ENCODE measurements at regions not wholly inside any gene's neighbourhood (a gene's known extent, or its start where the extent isn't known, plus 50 kb on each side); places are given as distances from the start of the nearest gene placed in this dataset.

DNA sequence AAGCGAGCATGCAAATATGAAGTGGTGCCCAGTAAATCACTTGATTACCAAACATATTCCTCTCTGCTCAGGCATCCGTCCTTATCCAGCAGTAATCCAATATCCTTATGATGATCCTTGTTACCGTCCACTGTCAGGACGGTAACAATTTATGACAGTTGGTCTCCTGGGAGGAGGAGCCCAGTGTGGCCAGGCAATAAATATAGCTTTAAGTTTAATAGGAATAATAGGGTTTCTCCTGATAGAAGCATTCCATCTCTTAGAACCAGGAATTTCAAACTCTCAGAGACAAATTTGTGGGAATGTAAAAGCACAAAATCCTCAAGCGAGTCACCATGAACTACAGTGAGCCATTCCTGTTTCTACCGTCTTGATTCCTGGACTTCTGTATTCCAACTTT lies 171.2 kb upstream of the IL15 start:
- TF ChIP-seq, protein P1, sequence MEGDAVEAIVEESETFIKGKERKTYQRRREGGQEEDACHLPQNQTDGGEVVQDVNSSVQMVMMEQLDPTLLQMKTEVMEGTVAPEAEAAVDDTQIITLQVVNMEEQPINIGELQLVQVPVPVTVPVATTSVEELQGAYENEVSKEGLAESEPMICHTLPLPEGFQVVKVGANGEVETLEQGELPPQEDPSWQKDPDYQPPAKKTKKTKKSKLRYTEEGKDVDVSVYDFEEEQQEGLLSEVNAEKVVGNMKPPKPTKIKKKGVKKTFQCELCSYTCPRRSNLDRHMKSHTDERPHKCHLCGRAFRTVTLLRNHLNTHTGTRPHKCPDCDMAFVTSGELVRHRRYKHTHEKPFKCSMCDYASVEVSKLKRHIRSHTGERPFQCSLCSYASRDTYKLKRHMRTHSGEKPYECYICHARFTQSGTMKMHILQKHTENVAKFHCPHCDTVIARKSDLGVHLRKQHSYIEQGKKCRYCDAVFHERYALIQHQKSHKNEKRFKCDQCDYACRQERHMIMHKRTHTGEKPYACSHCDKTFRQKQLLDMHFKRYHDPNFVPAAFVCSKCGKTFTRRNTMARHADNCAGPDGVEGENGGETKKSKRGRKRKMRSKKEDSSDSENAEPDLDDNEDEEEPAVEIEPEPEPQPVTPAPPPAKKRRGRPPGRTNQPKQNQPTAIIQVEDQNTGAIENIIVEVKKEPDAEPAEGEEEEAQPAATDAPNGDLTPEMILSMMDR (IDR thresholded peaks at IDR 0.05): no peak
- TF ChIP-seq POLR2A (IDR thresholded peaks at IDR 0.05) (no peak), EP300 (IDR thresholded peaks at IDR 0.05) (no peak)
